HCT116 (cell line): ENCODE measurements at regions not wholly inside any gene's neighbourhood (a gene's known extent, or its start where the extent isn't known, plus 50 kb on each side); places are given as distances from the start of the nearest gene placed in this dataset.

Experiments used
- ATAC-seq: fragments of 200-7000 bp; cut with Tn5 transposase; 2 replicates; pipeline ENCODE4 v1.9.1; 2020; ENCODE audit warnings: mild to moderate bottlenecking, moderate library complexity
- BruUV-seq: library from RNA; stranded (reverse); fragments of 400-500 nt; replicated peaks from 2 replicates; lab custom pipeline; 2021; lab: Mats Ljungman, UMichigan
- CTCF ChIA-PET: fragments of 300-600 bp; sonication (Branson Sonifier 250); formaldehyde crosslinking; loops from one replicate; lab custom pipeline; 2021; ENCODE audit warnings: antibody characterized with exemption; lab: Charles Lee
- POLR2A ChIA-PET: fragments of 300-600, 350-600 bp; sonication (Branson Sonifier 250); formaldehyde crosslinking; loops from one replicate; lab custom pipeline; 2021; ENCODE audit warnings: antibody characterized with exemption; lab: Charles Lee
- RAD21 ChIA-PET, 2 experiments: fragments of 300-600 bp; sonication (Branson Sonifier 250); formaldehyde crosslinking; loops; one replicate each; lab custom pipeline; 2023; ENCODE audit warnings: low total read pairs in 2 of 2; ENCODE audit not compliant: uncharacterized antibody in 2 of 2, unreplicated experiment in 2 of 2, low non-redundant PET in 1 of 2; lab: Charles Lee
- DNase-seq: peaks from one replicate; pipeline ENCODE4 v3.0.0-alpha.2; 2010; ENCODE audit warnings: low read depth, low spot score
- H2AFZ ChIP-seq: fragments of 200-600 bp; shearing (Covaris generic), sonication (generic); 2 replicates; pipeline ENCODE4 v1.6.1; 2017; ENCODE audit warnings: low read depth, mixed run types, mixed read lengths, antibody characterized with exemption, low read length; ENCODE audit not compliant: poor library complexity, severe bottlenecking
- H3K27ac ChIP-seq: 2 replicates; pipeline ENCODE4 v1.5.1; 2012; ENCODE audit warnings: low read depth, low read length
- H3K27me3 ChIP-seq: fragments of 200-600 bp; sonication (generic); 2 replicates; pipeline ENCODE4 v1.6.1; 2016; ENCODE audit warnings: mixed run types, low read length, mixed read lengths; ENCODE audit not compliant: insufficient read depth
- H3K36me3 ChIP-seq, 2 experiments: fragments of 200-500 bp in 1 of 2; fragments of 200-600 bp in 1 of 2; sonication (Bioruptor generic) in 1 of 2; sonication (generic) in 1 of 2; 2 replicates each; pipeline versions ENCODE4 v1.5.1 to v1.6.1; 2014 to 2016; ENCODE audit warnings: low read length in 2 of 2, inconsistent platforms in 1 of 2, mixed read lengths in 1 of 2, mixed run types in 1 of 2; ENCODE audit not compliant: insufficient read depth in 2 of 2, control insufficient read depth in 1 of 2
- H3K4me1 ChIP-seq, 2 experiments: fragments of 200-600 bp in 1 of 2; sonication (generic) in 1 of 2; 2 replicates each; pipeline versions ENCODE4 v1.5.1 to v1.6.1; 2012 to 2017; ENCODE audit warnings: low read length in 2 of 2, inconsistent platforms in 1 of 2, mild to moderate bottlenecking in 1 of 2, mixed read lengths in 1 of 2, mixed run types in 1 of 2, moderate library complexity in 1 of 2; ENCODE audit not compliant: insufficient read depth in 2 of 2, control insufficient read depth in 1 of 2
- H3K4me2 ChIP-seq: fragments of 200-600 bp; sonication (generic); 2 replicates; pipeline ENCODE4 v1.6.1; 2017; ENCODE audit warnings: mixed run types, low read length, mixed read lengths
- H3K4me3 ChIP-seq, 2 experiments: fragments of 200-600 bp in 1 of 2; sonication (generic) in 1 of 2; replicated peaks in 1 of 2; 2 replicates each; pipeline ENCODE4 v1.5.1; 2011 to 2016; ENCODE audit warnings: low read length in 2 of 2, control low read depth in 1 of 2, low read depth in 1 of 2, mild to moderate bottlenecking in 1 of 2, mixed read lengths in 1 of 2, mixed run types in 1 of 2
- H3K79me2 ChIP-seq: fragments of 200-600 bp; sonication (generic); 2 replicates; pipeline ENCODE4 v1.6.1; 2017; ENCODE audit warnings: mild to moderate bottlenecking, mixed run types, low read length, moderate library complexity, mixed read lengths; ENCODE audit not compliant: insufficient read depth
- H3K9ac ChIP-seq: fragments of 200-600 bp; sonication (generic); 2 replicates; pipeline ENCODE4 v1.6.1; 2016; ENCODE audit warnings: low read length, mixed read lengths
- H3K9me2 ChIP-seq: fragments of 200-600 bp; sonication (generic), shearing (Covaris generic); 2 replicates; pipeline ENCODE4 v1.6.1; 2017; ENCODE audit warnings: mixed run types, mild to moderate bottlenecking, moderate library complexity; ENCODE audit not compliant: insufficient read depth
- H3K9me3 ChIP-seq, 2 experiments: fragments of 200-500 bp in 1 of 2; fragments of 200-600 bp in 1 of 2; sonication (Bioruptor generic) in 1 of 2; sonication (generic) in 1 of 2; 2 replicates each; pipeline ENCODE4 v1.6.1; 2014 to 2017; ENCODE audit warnings: low read length in 2 of 2, mixed read lengths in 2 of 2, inconsistent platforms in 1 of 2, low read depth in 1 of 2, mild to moderate bottlenecking in 1 of 2, mixed run types in 1 of 2, moderate library complexity in 1 of 2; ENCODE audit not compliant: control insufficient read depth in 1 of 2, insufficient read depth in 1 of 2
- H4K20me1 ChIP-seq: fragments of 200-600 bp; sonication (generic), shearing (Covaris generic); 2 replicates; pipeline ENCODE4 v1.6.1; 2017; ENCODE audit warnings: mixed run types, mild to moderate bottlenecking, moderate library complexity; ENCODE audit not compliant: insufficient read depth
- ATF3 ChIP-seq: IDR thresholded peaks from 2 replicates; pipeline ENCODE4 v1.6.1; 2012
- CTCF ChIP-seq, 3 experiments: fragments of 200-600 bp in 1 of 3; sonication (generic) in 1 of 3; IDR thresholded peaks in 2 of 3; conservative IDR thresholded peaks in 1 of 3; 2 replicates each; pipeline ENCODE4 v1.5.1; 2012 to 2017; ENCODE audit warnings: low read depth in 2 of 3, low read length in 2 of 3, antibody characterized with exemption in 1 of 3, borderline replicate concordance in 1 of 3, control low read depth in 1 of 3, mild to moderate bottlenecking in 1 of 3, mixed read lengths in 1 of 3, mixed run types in 1 of 3, moderate library complexity in 1 of 3; ENCODE audit not compliant: insufficient read depth in 1 of 3
- EZH2 ChIP-seq: fragments of 200-600 bp; sonication (generic); IDR thresholded peaks from 2 replicates; pipeline ENCODE4 v1.6.1; 2017; ENCODE audit warnings: antibody characterized with exemption, mixed run types
- EZH2phosphoT487 ChIP-seq: fragments of 200-600 bp; IDR thresholded peaks from 2 replicates; pipeline ENCODE4 v1.6.1; 2018; ENCODE audit warnings: antibody characterized with exemption, borderline replicate concordance
- RAD21 ChIP-seq: IDR thresholded peaks from 2 replicates; pipeline ENCODE4 v1.6.1; 2012; ENCODE audit warnings: low read depth, mild to moderate bottlenecking
- REST ChIP-seq: IDR thresholded peaks from 2 replicates; pipeline ENCODE4 v1.6.1; 2012; ENCODE audit warnings: low read depth
- SRF ChIP-seq: IDR thresholded peaks from 2 replicates; pipeline ENCODE4 v1.6.1; 2012; ENCODE audit warnings: low read depth
- TCF7L2 ChIP-seq: IDR thresholded peaks from 2 replicates; pipeline ENCODE4 v1.7.0; 2011; ENCODE audit warnings: borderline replicate concordance, inconsistent platforms; ENCODE audit not compliant: insufficient read depth, insufficient read length; ENCODE audit errors: extremely low read depth
- ZBTB33 ChIP-seq: IDR thresholded peaks from 2 replicates; pipeline ENCODE4 v1.6.1; 2011; ENCODE audit warnings: mild to moderate bottlenecking, low read length, moderate library complexity; ENCODE audit not compliant: insufficient replicate concordance; ENCODE audit errors: extremely low read depth
- intact Hi-C: fragments of 100-400 bp; cut with micrococcal nuclease; formaldehyde crosslinking; loops from 2 replicates; pipeline ENCODE4 v1.10.0; 2022

- Histone ChIP-seq H3K27me3 (no peaks in the 10 kb centered on the region), H3K9me3 (no peaks in the 10 kb centered on the region), H3K79me2 (no peaks in the 10 kb centered on the region), H4K20me1 (no peaks in the 10 kb centered on the region), H3K9me2 (no peaks in the 10 kb centered on the region), H3K4me1 (no peaks in the 10 kb centered on the region), H3K4me2 (no peak overlapping the region), H3K4me3 (no peak overlapping the region), H3K27ac (no peak overlapping the region), H3K9ac (no peak overlapping the region), H2AFZ (no peak overlapping the region), H3K36me3 (no peaks in the 10 kb centered on the region)
- RAD21 ChIA-PET: no interaction called here
- ATAC-seq (no peak), DNase-seq (no peak)
- intact Hi-C loops: no loop called here
- CTCF ChIA-PET: no interaction called here
- POLR2A ChIA-PET: no interaction called here
- TF ChIP-seq ATF3 (no peak), ZBTB33 (no peak), RAD21 (no peak; the same call in 1 of the 2 replicates), REST (no peak), EZH2 (no peak), SRF (no peak), TCF7L2 (no peak), EZH2phosphoT487 (no peak), CTCF (IDR thresholded peaks at IDR 0.05 in 2 of 3, conservative IDR thresholded peaks at IDR 0.05 in 1 of 3; ENCODE audit: borderline replicate concordance in 1 of 3, insufficient read depth in 1 of 3, low read depth in 2 of 3, low read length in 2 of 3) (peak in 2 of 3 experiments; percentile 59 to 72; a peak in 4 of 6 replicates)
- BruUV-seq: no TSS peak
These were observed 141.8 kb downstream of the VRK1 start for GRCh38 chr14:96938946-96939345.
